GM21619 (cell line): ENCODE measurements at regions not wholly inside any gene's neighbourhood (a gene's known extent, or its start where the extent isn't known, plus 50 kb on each side); places are given as distances from the start of the nearest gene placed in this dataset.
A peak's percentile ranks its signal among the peaks of the same experiment; 100 is the strongest.

Source experiments
- ATAC-seq: cut with Tn5 transposase; IDR thresholded peaks from one replicate; pipeline ENCODE4 v1.9.1; 2021; ENCODE audit not compliant: unreplicated experiment

GRCh38 chr4:4695497-4695896, 153.6 kb upstream of the STX18 start:
- no peak for ATAC-seq

GRCh38 chr4:4694827-4695226, 153.0 kb upstream of the STX18 start:
- no peak for ATAC-seq

GRCh38 chr4:4694296-4694772, 152.5 kb upstream of the STX18 start:
- ATAC-seq = no peak

GRCh38 chr4:4693755-4694295, 152.0 kb upstream of the STX18 start:
- no peak for ATAC-seq

- peak; percentile 47 for ATAC-seq
These were observed 151.4 kb upstream of the STX18 start for GRCh38 chr4:4693258-4693657.

GRCh38 chr4:4690854-4691253, 149.0 kb upstream of the STX18 start:
- ATAC-seq = no peak

GRCh38 chr4:4689694-4690440, 148.0 kb upstream of the STX18 start:
- ATAC-seq = peak; percentile 83

GRCh38 chr4:4687935-4688727, 146.3 kb upstream of the STX18 start:
- no peak for ATAC-seq

GRCh38 chr4:4687100-4687499, 145.3 kb upstream of the STX18 start:
- no peak for ATAC-seq

- no peak for ATAC-seq
These were observed 144.3 kb upstream of the STX18 start for GRCh38 chr4:4685810-4686795.

GRCh38 chr4:4681653-4682052, 139.8 kb upstream of the STX18 start:
- ATAC-seq = no peak

GRCh38 chr4:4680758-4681157, 138.9 kb upstream of the STX18 start:
- ATAC-seq = no peak

- no peak for ATAC-seq
These were observed 138.4 kb upstream of the STX18 start for GRCh38 chr4:4680243-4680642.

- no peak for ATAC-seq
These were observed 136.0 kb upstream of the STX18 start for GRCh38 chr4:4677556-4678522.

- ATAC-seq = no peak
These were observed 133.8 kb upstream of the STX18 start for GRCh38 chr4:4675641-4676040.

GRCh38 chr4:4675051-4675581, 133.3 kb upstream of the STX18 start:
- ATAC-seq = no peak

- ATAC-seq = no peak
These were observed 131.2 kb upstream of the STX18 start for GRCh38 chr4:4673070-4673469.

GRCh38 chr4:4672402-4672801, 130.6 kb upstream of the STX18 start:
- no peak for ATAC-seq

- ATAC-seq = no peak
These were observed 130.0 kb upstream of the STX18 start for GRCh38 chr4:4671774-4672349.
